Right ventricle myocardium inferior (tissue), 1 donor: ENCODE measurements at regions not wholly inside any gene's neighbourhood (a gene's known extent, or its start where the extent isn't known, plus 50 kb on each side); places are given as distances from the start of the nearest gene placed in this dataset.
"Not testable (repeated sequence)": the region's sequence is repeated elsewhere in the genome, so short reads cannot be mapped to it uniquely, and the experiment has no call there.

ENCODE experiments used
- ATAC-seq: fragments of 200-7000 bp; cut with Tn5 transposase; one replicate; pipeline ENCODE4 v1.9.1; 2020; ENCODE audit warnings: mild to moderate bottlenecking, moderate library complexity
- DNase-seq: peaks from one replicate; pipeline ENCODE4 v3.0.0; 2021; ENCODE audit errors: missing footprints
- intact Hi-C: fragments of 100-400 bp; cut with DNase I; formaldehyde crosslinking; loops from one replicate; pipeline ENCODE4 v1.11.0; 2022
- donor health status: DM: no; HTN: yes; CAD: no; lungs with severe emphysema.

GRCh38 chr19:28611227-28611914 lies 601.6 kb downstream of the UQCRFS1 start:
- DNase-seq, intact Hi-C loops, ATAC-seq: not testable (repeated sequence)

GRCh38 chr19:28610731-28611130 lies 602.2 kb downstream of the UQCRFS1 start:
- DNase-seq (no peak), ATAC-seq (no peak)

GRCh38 chr19:28609944-28610343 lies 603.0 kb downstream of the UQCRFS1 start:
- ATAC-seq (no peak), DNase-seq (no peak)
- intact Hi-C loops = no loop called here

More at GRCh38 chr19:28610731-28611130, 602.2 kb downstream of the UQCRFS1 start:
- intact Hi-C loops = no loop called here

DNA sequence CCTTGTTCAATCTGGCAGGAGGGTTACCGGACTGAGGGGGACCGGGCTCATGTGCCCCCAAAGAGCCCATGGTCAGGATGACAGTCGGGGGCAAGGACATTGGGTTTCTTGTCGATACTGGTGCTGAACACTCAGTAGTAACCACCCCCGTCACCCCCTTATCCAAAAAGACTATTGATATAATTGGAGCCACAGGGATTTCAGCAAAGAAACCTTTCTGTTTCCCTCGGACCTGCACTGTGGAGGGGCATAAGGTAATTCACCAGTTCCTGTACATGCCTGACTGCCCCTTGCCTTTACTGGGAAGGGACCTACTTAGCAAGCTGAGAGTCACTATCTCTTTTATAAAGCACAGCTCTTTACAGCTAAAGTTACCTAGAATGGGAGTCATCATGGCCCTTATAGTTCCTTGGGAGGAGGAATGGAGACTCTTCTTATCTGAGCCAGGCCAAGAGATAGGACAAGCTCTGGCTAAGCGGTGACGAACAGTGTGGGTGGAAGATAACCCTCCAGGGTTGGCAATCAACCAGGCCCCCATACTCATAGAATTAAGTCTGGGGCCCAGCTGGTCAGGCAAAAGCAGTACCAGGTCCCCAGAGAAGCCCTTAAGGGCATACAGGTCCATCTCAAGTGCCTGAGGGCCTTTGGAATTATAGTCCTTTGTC lies 603.7 kb downstream of the UQCRFS1 start:
- no peak for ATAC-seq
- no peak for DNase-seq

GRCh38 chr19:28608292-28608691 lies 604.7 kb downstream of the UQCRFS1 start:
- DNase-seq (no peak), ATAC-seq (no peak)
- intact Hi-C loops = no loop called here

More for the DNA sequence above, 603.7 kb downstream of the UQCRFS1 start:
- intact Hi-C loops = no loop called here

GRCh38 chr19:28607066-28607583 lies 605.8 kb downstream of the UQCRFS1 start:
- intact Hi-C loops = no loop called here
- ATAC-seq (no peak), DNase-seq (no peak)

- intact Hi-C loops = no loop called here
- DNase-seq (no peak), ATAC-seq (no peak)
These were observed 606.5 kb downstream of the UQCRFS1 start for GRCh38 chr19:28606269-28607032.

DNA sequence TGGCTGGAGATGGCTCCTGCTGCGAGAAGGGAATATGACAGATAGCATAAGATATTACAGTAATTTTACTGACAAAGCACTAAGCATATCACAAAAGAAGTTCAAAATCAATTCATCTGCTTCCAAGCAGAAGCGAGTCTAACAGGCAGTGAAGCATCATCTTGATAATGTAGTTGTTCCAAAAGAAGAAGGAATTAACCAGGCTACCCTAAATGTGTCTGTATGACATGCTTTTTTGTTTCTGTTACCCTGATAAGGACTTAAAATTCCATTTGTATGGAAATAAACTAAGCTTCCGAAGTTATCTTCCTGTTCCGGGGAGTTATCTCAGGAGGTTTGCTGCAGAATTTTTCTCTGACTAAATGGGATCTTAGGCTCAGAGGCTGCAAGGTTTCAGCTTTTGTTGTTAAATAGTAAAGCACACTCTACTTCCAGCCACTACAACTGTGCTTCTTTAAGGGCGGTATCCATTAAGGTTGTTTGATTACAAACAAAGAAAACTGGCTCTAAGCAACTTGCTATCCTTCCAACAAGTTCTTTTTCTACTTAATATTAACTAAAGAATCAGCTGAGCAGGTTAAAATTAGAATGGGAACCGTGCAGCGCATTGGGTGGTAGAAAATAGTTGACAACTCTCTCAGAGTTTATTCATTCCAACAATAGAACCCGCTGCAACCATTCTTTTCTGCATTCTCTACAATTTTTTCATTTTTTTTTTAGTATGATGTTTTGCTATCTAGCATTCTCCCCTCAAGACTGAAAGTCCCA lies 607.3 kb downstream of the UQCRFS1 start:
- DNase-seq = no peak
- intact Hi-C loops = no loop called here
- no peak for ATAC-seq

DNA sequence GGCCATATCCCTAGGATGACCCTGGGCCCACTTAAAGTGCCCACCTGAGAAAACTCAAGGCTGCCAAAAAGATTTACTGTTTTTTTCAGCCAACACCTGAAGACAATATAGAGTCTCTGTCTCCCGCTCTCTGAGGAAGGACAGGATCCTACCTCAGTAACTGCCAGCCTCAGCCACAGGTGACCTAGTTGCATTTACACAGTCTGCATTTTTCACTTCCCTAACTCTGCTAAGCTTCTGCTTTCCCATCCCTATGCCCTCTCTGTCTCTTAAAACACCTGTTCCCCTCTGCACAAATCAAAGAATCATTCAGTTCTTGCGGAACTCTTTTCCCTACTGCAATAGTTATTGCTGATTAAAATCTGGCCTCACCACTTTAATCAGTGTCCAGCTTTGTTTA lies 609.5 kb downstream of the UQCRFS1 start:
- DNase-seq (no peak), ATAC-seq (no peak)
- intact Hi-C loops = no loop called here

- ATAC-seq (no peak), DNase-seq (no peak)
- intact Hi-C loops = no loop called here
These were observed 610.2 kb downstream of the UQCRFS1 start for GRCh38 chr19:28602675-28603298.

DNA sequence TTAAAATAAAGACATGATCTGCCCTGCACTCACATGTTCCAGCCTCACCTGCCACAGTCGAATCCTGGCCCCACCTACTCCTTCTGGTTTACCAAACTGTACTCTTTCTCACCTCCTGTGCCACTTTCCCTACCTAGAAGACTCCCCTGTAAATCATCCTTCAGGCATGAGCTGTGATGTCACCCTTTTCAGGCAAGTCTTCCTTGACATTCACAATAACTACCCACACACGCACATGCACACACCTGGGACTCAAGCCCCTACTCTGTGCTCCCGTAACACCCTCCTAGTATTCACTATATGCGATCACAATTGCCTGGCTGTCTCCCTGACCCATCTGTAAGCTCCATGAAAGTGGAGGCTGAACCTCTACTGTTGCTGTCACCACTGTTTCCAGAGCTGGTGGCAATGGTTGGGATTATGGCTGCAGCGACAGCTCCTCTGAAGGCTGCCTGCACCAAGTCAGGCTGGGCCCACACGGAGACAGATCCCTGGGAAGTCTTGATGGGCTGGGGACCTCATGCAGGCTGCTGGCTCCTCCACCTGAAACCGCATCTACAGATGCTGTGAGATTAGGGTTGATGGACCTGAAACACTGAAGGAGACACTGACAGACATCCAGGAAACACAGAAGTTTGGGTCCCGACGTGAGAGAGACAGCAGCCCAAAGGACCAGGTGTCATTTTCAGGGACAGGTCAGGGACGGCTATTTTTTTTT lies 611.1 kb downstream of the UQCRFS1 start:
- intact Hi-C loops = no loop called here
- ATAC-seq (no peak), DNase-seq (no peak)

GRCh38 chr19:28598861-28599260 lies 614.1 kb downstream of the UQCRFS1 start:
- DNase-seq = no peak
- no peak for ATAC-seq
- intact Hi-C loops = no loop called here

- intact Hi-C loops = no loop called here
- ATAC-seq = no peak
- no peak for DNase-seq
These were observed 616.3 kb downstream of the UQCRFS1 start for GRCh38 chr19:28596561-28597071.

DNA sequence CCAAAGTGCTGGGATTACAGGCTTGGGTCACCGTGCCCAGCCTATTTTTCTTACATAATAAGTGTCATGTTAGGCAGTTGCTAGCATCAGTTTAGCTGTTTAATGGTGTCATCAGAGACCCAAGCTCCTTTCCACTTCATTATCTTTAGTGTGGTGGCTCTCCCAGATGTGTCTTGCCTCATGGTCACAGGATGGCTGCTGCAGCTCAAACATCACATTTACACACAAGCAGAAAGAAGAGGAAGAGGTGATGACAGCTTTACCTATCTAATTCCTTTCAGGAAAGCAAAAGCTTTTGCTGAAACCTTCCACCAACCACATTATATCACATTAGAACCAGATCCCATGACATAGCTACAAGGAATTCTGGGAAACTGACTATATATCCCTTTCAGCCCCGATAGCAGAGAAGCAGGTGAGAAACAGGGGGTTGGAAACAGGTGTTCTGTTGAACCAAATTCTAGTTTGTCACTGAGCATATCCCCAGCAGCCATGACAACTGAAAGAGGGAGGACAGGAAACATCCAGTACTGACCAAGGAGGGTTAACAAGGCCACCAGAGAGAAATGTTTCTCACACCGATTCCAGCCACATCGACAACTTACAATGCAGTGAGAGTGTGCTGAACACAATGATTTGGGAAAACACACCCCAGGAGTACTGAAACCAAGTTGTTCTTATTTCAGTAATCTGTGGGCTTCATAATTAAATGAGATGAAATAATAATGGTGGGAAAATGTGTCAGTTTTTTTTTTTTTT lies 617.0 kb downstream of the UQCRFS1 start:
- intact Hi-C loops = no loop called here
- DNase-seq = no peak
- ATAC-seq = no peak

GRCh38 chr19:28594737-28595136 lies 618.2 kb downstream of the UQCRFS1 start:
- intact Hi-C loops = no loop called here
- DNase-seq (no peak), ATAC-seq (no peak)

DNA sequence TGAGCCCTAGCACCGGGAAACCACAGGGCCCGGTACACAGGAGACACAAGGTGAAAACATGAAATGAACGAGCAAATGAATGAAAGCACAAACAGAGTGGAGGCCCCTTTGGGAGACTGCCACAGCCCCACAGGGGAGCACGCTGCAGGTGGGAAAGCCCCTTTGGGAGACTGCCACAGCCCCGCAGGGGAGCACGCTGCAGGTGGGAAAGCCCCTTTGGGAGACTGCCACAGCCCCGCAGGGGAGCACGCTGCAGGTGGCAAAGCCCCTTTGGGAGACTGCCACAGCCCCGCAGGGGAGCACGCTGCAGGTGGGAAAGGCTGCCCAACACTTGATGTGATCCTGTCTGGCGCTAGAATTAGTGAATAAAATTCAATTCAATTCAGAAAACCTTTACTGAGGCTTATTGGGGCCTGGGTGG lies 623.0 kb downstream of the UQCRFS1 start:
- intact Hi-C loops, ATAC-seq, DNase-seq: not testable (repeated sequence)

DNA sequence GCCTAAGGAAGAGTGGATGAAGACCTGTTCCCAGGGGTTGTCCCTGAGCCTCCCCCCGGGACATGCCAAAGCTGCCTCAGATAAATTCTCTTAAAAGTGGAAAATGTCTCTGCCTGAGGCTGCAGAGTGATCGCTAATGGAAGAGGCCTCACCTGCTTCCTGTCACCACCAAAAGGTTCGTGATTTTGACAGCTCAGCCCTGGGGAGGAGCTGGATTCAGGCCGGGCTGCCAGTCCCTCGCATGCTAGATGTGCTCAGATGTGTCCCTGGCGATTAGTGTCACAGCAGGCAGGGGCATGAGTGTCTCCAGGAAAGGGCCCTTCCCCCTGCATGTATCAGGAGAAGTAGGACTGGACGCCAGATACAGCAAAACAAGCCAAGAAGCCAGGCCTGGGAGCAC lies 626.5 kb downstream of the UQCRFS1 start:
- intact Hi-C loops = no loop called here
- ATAC-seq = no peak
- DNase-seq = no peak
